GM18907 (cell line): ENCODE measurements at regions not wholly inside any gene's neighbourhood (a gene's known extent, or its start where the extent isn't known, plus 50 kb on each side); places are given as distances from the start of the nearest gene placed in this dataset.
"Not testable (repeated sequence)": the region's sequence is repeated elsewhere in the genome, so short reads cannot be mapped to it uniquely, and the experiment has no call there.

ENCODE experiments used
- ATAC-seq: cut with Tn5 transposase; IDR thresholded peaks from one replicate; pipeline ENCODE4 v1.9.1; 2021; ENCODE audit warnings: mild to moderate bottlenecking, moderate library complexity; ENCODE audit not compliant: unreplicated experiment

- ATAC-seq = no peak
Observed at GRCh38 chr5:127133071-127133470, 59.8 kb upstream of the C5orf63 start.

DNA sequence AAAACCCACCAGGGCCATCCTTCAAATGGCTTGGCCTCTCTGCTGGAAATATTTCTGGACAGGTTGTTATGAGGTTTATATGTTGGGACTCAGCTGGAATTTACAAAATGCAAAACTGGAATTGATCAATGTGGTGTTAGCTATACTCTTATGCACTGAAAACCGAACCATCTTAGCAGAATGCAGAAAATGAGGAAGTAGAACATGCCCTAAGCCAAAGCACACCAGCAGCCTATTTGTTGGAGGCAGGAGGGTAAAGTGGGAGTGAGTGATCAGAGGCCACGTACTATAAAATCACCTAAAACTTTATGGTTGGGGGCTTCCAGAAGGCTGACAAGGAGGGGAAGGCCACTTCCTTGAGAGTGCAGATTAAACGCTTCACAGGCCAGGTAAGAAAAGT, 63.6 kb upstream of the C5orf63 start:
- no peak for ATAC-seq

DNA sequence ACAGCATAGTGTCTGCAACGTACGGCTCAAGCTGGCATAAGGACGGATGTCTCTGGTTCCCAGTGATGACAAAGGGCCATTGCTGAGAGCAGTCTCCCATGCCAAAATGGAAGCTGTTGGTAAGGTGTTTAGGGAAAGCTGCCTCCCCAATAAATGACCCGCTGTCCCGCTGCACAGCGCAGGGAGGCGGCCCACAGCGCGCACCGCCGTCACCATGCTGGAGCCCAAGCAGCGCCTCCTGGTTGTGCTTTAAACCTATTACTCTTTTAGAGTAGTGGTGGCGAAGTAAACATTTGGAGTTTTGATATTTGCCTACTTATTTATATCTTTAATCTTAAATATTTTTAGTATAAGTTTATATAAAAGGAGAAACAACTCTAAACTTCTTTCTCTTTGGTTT, 70.4 kb upstream of the C5orf63 start:
- ATAC-seq = no peak

DNA sequence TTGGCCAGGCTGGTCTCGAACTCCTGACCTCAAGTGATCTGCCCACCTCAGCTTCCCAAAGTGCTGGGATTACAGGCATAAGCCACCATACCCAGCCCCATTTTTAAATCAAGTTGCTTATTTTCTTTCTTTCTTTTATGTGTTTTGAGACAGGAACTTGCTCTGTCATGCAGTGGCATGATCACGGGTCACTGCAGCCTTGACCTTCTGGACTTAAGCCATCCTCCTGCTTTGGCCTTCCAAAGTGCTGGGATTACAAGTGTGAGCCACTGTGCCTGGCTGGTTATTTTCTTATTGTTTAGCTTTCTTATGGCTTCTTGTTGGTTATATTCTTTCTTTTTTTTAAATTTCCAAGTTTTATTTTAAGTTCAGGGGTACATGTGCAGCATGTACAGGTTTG, 79.7 kb upstream of the C5orf63 start:
- ATAC-seq = no peak

GRCh38 chr5:127153521-127153920, 80.2 kb upstream of the C5orf63 start:
- ATAC-seq = no peak

DNA sequence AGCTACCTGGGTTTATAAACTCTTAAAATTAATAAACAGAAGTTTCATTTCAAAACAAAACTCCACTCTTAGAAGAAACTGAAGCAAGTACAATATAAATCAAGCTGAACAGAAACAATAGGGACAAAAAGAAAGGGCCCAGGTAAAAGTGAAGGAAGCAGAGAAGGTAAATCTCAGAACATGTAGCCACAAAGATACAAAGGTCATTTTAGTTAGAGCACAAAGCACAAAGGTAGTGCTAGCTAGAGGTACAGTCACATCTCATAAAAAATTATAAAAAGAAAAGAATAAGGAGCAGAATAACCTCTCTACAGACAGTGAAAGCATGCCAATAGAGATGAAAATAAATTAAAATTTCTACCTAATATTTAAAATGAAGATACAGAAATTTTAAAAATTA, 90.4 kb upstream of the C5orf63 start:
- ATAC-seq = no peak

GRCh38 chr5:127170918-127171600, 97.8 kb upstream of the C5orf63 start:
- no peak for ATAC-seq

GRCh38 chr5:127176769-127177168, 103.5 kb upstream of the C5orf63 start:
- no peak for ATAC-seq

DNA sequence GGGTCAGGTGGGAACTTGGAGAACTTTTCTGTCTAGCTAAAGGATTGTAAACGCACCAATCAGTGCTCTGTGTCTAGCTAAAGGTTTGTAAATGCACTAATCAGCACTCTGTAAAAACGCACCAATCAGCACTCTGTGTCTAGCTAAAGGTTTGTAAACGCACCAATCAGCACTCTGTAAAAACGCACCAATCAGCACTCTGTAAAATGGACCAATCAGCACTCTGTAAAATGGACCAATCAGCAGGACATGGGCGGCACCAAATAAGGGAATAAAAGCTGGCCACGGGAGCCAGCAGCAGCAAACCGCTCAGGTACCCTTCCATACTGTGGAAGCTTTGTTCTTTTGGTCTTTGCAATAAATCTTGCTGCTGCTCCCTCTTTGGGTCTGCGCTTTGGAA, 108.0 kb upstream of the MEGF10 start:
- ATAC-seq = not testable (repeated sequence)

DNA sequence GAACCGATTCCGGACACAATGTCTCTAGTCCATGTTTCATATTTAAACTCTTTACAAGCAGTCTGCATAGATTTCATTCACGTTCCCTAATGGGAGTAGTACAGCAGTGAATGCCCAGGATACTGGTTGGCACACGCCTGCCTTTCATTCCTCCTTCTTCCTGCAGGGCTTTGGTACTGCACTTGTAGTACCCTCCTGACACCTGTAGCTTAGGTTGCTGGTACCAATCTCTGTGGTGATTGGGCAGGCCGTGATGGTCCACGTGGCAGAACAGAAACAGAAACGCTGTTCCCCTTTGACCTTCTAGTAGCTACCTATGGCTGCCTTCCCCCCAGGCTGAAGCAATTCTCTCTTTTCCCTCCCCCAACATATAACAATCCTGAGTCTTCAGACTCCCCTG, 107.3 kb upstream of the MEGF10 start:
- no peak for ATAC-seq

DNA sequence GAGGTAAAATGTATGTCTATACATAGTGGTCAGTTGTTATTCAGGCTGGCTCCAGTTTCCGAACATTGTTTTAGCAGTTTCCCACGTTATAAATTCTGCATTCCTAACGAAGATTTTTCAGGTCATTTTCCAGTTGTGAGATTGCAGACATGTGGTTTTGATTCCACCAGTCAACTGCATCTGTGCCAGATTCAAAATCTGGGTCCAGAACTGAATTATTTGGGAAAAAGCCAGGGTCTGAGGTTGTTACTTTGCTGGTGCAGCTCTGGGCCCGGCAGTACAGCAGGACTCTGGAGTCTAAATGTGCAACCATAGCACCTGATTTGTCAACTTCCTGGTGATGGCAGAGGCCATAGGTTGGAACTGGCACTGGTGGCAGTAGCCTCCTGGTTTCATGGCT, 105.7 kb upstream of the MEGF10 start:
- no peak for ATAC-seq

DNA sequence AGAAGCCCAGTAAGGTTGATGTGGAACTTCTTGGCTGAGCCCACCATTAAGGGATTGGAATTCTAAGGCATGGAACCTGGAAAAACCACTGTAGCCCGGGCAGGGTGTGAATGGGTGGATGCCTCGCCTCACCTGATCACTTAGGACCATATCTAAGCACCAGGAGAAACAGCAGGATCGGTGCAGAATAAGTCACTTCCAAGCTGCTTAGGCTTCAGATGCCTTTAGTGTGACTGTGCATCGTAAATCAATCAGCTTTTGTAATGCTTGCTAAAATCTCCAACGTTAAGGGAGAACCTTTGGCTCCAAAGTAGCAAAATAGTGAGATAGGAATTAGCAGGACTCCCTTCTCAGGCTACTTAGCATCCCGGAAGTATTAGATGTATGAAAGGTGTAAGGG, 103.9 kb upstream of the MEGF10 start:
- no peak for ATAC-seq

- ATAC-seq = no peak
Observed at GRCh38 chr5:127187706-127188105, 102.9 kb upstream of the MEGF10 start.

- no peak for ATAC-seq
Observed at GRCh38 chr5:127192150-127192549, 98.4 kb upstream of the MEGF10 start.

DNA sequence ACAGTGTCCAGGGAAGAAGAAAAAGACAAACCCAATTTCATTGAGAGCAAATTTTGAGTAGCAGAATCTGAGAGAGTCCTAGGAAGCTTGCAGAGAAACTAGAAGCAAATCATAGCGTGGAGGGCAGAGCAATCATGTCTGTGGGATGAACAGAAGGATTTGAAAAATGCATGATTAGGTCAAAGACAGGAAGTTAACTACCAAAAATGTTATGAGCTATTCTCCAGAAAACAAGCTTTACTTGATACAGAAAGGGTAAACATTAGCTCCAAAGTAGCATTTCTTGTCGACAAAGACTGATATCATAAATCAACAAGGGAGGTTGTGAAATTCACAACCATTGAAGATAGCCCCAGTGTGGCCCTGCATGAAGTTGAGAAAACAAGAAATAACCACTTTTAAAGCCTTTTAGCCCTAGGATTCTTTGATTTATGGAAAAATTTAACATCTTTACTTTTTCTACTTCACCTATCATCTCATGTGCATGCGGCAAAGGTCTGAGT, 97.7 kb upstream of the MEGF10 start:
- ATAC-seq = no peak

GRCh38 chr5:127196042-127196441, 94.6 kb upstream of the MEGF10 start:
- no peak for ATAC-seq

DNA sequence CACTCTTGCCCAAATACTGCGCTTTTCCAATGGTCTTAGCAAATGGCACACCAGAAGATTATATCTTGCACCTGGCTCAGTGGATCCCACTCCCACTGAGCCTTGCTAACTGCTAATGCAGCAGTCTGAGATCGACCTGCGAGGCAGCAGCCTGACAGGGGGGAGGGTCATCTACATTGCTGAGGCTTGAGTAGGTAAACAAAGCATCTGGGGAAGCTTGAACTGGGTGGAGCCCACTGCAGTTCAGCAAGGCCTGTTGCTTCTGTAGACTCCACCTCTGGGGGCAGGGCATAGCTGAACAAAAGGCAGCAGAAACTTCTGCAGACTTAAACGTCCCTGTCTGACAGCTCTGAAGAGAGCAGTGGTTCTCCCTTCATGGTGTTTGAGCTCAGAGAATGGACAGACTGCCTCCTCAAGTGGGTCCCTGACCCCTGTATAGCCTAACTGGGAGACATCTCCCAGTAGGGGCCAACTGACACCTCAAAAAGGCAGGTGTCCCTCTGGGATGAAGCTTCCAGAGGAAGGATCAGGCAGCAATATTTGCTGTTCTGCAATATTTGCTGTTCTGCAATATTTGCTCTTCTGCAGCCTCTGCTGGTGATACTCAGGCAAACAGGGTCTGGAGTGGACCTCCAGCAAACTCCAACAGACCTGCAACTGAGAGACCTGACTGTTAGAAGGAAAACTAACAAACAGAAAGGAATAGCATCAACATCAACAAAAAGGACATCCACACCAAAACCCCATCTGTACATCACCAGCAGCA, 93.0 kb upstream of the MEGF10 start:
- not testable (repeated sequence) for ATAC-seq

DNA sequence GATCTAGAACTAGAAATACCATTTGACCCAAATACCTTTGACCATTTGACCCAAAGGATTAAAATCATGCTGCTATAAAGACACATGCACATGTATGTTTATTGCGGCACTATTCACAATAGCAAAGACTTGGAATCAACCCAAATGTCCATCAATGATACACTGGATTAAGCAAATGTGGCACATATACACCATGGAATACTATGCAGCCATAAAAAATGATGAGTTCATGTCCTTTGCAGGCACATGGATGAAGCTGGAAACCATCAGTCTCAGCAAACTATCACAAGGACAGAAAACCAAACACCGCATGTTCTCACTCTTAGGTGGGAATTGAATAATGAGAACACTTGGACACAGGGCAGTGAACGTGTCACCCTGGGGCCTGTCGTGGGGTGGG, 87.9 kb upstream of the MEGF10 start:
- not testable (repeated sequence) for ATAC-seq

GRCh38 chr5:127203818-127204217, 86.8 kb upstream of the MEGF10 start:
- no peak for ATAC-seq

DNA sequence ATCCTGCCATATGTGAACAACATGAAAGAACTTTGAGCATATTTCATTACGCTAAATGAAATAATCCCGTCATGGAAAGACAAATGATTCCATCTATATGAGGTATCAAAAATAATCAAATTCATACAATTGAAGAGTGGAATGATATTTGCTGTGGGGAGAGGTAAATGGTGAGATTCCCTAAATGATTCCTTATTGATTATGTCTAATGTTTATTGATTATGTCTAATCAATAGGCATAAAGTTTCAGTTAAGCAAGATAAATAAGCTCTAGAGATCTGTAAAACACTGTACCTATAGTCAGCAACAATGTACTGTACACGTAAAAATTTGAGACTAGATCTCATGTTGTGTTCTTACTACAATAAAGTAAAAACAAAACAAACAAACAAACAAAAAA, 85.4 kb upstream of the MEGF10 start:
- ATAC-seq = no peak

- ATAC-seq = no peak
Observed at GRCh38 chr5:127206320-127207113, 84.1 kb upstream of the MEGF10 start.

DNA sequence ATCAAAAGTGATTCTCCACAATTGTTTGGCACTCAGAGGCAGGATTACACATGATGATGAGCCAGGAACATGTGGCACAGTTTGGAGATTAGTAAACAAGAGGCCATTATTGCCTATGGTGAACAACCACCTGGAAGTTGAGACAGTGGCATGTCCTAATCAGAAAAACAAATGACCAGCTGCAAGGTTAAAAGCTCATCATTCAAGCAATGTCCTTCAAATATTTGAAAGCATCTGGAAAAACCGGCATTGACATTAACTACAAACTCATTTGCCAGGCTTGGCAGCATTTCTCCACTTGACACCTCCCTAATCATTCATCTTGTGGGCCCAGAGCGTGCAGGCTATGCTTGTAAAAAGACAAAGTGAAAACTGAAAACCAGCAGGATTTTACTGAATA, 80.6 kb upstream of the MEGF10 start:
- ATAC-seq = no peak
